GM12878 (cell line): ENCODE measurements at regions not wholly inside any gene's neighbourhood (a gene's known extent, or its start where the extent isn't known, plus 50 kb on each side); places are given as distances from the start of the nearest gene placed in this dataset.
"Not testable (repeated sequence)": the region's sequence is repeated elsewhere in the genome, so short reads cannot be mapped to it uniquely, and the experiment has no call there.

Source experiments
- CTCF ChIP-seq, 3 experiments: IDR thresholded peaks in 2 of 3; conservative IDR thresholded peaks in 1 of 3; 2 replicates each; pipeline ENCODE4 v1.5.1; 2011; ENCODE audit warnings: low read depth in 3 of 3, low read length in 3 of 3, mild to moderate bottlenecking in 3 of 3, control low read depth in 2 of 3, moderate library complexity in 2 of 3, inconsistent platforms in 1 of 3, mixed read lengths in 1 of 3; ENCODE audit not compliant: control insufficient read depth in 2 of 3, insufficient read depth in 1 of 3; ENCODE audit errors: extremely low read depth in 1 of 3
- CUX1 ChIP-seq: IDR thresholded peaks from 2 replicates; pipeline ENCODE4 v1.6.1; 2012; ENCODE audit warnings: improper control_type of control experiment, low read depth, low read length; ENCODE audit not compliant: insufficient replicate concordance
- E2F4 ChIP-seq: IDR thresholded peaks from 2 replicates; pipeline ENCODE4 v1.6.1; 2012; ENCODE audit warnings: low read depth, low read length, improper control_type of control experiment
- EZH2 ChIP-seq: IDR thresholded peaks from 2 replicates; pipeline ENCODE4 v1.6.1; 2012; ENCODE audit warnings: low read depth, mild to moderate bottlenecking, control low read depth, inconsistent platforms, low read length, borderline replicate concordance; ENCODE audit not compliant: control insufficient read depth
- MAX ChIP-seq: IDR thresholded peaks from 2 replicates; pipeline ENCODE4 v1.6.1; 2012; ENCODE audit warnings: low read depth, low read length, improper control_type of control experiment
- NFYB ChIP-seq: IDR thresholded peaks from 2 replicates; pipeline ENCODE4 v1.6.1; 2011; ENCODE audit warnings: low read depth, mild to moderate bottlenecking, low read length, improper control_type of control experiment, moderate library complexity; ENCODE audit not compliant: insufficient read depth
- PBX3 ChIP-seq: IDR thresholded peaks from 2 replicates; pipeline ENCODE4 v1.6.1; 2011; ENCODE audit warnings: mild to moderate bottlenecking, low read depth, low read length, moderate library complexity; ENCODE audit not compliant: insufficient replicate concordance
- POLR2A ChIP-seq: IDR thresholded peaks from 2 replicates; pipeline ENCODE4 v1.6.1; 2011; ENCODE audit warnings: low read depth, mild to moderate bottlenecking, low read length
- POLR2AphosphoS2 ChIP-seq: IDR thresholded peaks from 2 replicates; pipeline ENCODE4 v1.6.1; 2011; ENCODE audit warnings: low read depth, mild to moderate bottlenecking, low read length, improper control_type of control experiment, moderate library complexity
- POLR2AphosphoS5 ChIP-seq: IDR thresholded peaks from 2 replicates; pipeline ENCODE4 v1.6.1; 2011; ENCODE audit warnings: mild to moderate bottlenecking, low read length, inconsistent platforms
- REST ChIP-seq: IDR thresholded peaks from 2 replicates; pipeline ENCODE4 v1.6.1; 2012; ENCODE audit warnings: mild to moderate bottlenecking, low read depth, low read length
- SPI1 ChIP-seq: IDR thresholded peaks from 2 replicates; pipeline ENCODE4 v1.6.1; 2011; ENCODE audit warnings: low read depth, mild to moderate bottlenecking, low read length, moderate library complexity, borderline replicate concordance; ENCODE audit not compliant: insufficient read depth

GRCh38 chr16:18211505-18211904 lies 125.0 kb downstream of the NPIPA8 start:
- not testable (repeated sequence) for TF ChIP-seq POLR2AphosphoS2; NFYB; EZH2; MAX; CTCF (IDR thresholded peaks at IDR 0.05 in 2 of 3, conservative IDR thresholded peaks at IDR 0.05 in 1 of 3; ENCODE audit: control insufficient read depth in 2 of 3, extremely low read depth in 1 of 3, insufficient read depth in 1 of 3, low read depth in 3 of 3, low read length in 3 of 3); SPI1; CUX1; REST; PBX3; POLR2A; POLR2AphosphoS5; E2F4
